Fibroblast of mammary gland (primary cell): ENCODE measurements at regions not wholly inside any gene's neighbourhood (a gene's known extent, or its start where the extent isn't known, plus 50 kb on each side); places are given as distances from the start of the nearest gene placed in this dataset.
"Not testable (repeated sequence)": the region's sequence is repeated elsewhere in the genome, so short reads cannot be mapped to it uniquely, and the experiment has no call there.

Experiments
- DNase-seq: peaks from one replicate; pipeline ENCODE4 v3.0.0-alpha.2; 2010; ENCODE audit warnings: low read depth
- H3K4me3 ChIP-seq: 2 replicates; pipeline ENCODE4 v1.5.1; 2011; ENCODE audit warnings: low read depth, mild to moderate bottlenecking, low read length, moderate library complexity; ENCODE audit not compliant: control insufficient read depth
- CTCF ChIP-seq: conservative IDR thresholded peaks from 2 replicates; pipeline ENCODE4 v1.5.1; 2011; ENCODE audit warnings: low read depth, low read length, inconsistent platforms; ENCODE audit not compliant: control insufficient read depth, insufficient read depth

GRCh38 chr15:84112025-84112424, 123.5 kb upstream of the GOLGA6L4 start:
- TF ChIP-seq CTCF, result no peak
- peak; percentile 26 for DNase-seq
- no peak overlapping the region for H3K4me3 ChIP-seq

- TF ChIP-seq CTCF, result no peak
- H3K4me3 ChIP-seq, result no peak overlapping the region
- no peak for DNase-seq
Measured at GRCh38 chr15:84113919-84114318, 121.7 kb upstream of the GOLGA6L4 start.

- DNase-seq, H3K4me3 ChIP-seq: not testable (repeated sequence)
Measured at GRCh38 chr15:84114680-84115079, 120.9 kb upstream of the GOLGA6L4 start.

GRCh38 chr15:84119351-84119750, 116.2 kb upstream of the GOLGA6L4 start:
- H3K4me3 ChIP-seq, DNase-seq: not testable (repeated sequence)

GRCh38 chr15:84120903-84121302, 114.7 kb upstream of the GOLGA6L4 start:
- H3K4me3 ChIP-seq, DNase-seq: not testable (repeated sequence)

- H3K4me3 ChIP-seq, result not testable (repeated sequence)
- peak; percentile 49 for DNase-seq
Measured at GRCh38 chr15:84128706-84129105, 106.9 kb upstream of the GOLGA6L4 start.

- H3K4me3 ChIP-seq, DNase-seq: not testable (repeated sequence)
Measured at GRCh38 chr15:84130098-84130831, 105.3 kb upstream of the GOLGA6L4 start.

- H3K4me3 ChIP-seq, DNase-seq: not testable (repeated sequence)
Measured at GRCh38 chr15:84135931-84136456, 99.6 kb upstream of the GOLGA6L4 start.

- peak; percentile 74 for TF ChIP-seq CTCF
- peak; percentile 78 for DNase-seq
- no peak overlapping the region for H3K4me3 ChIP-seq
Measured at GRCh38 chr15:84142888-84143337, 92.7 kb upstream of the GOLGA6L4 start.

- TF ChIP-seq CTCF, result no peak
- no peak for DNase-seq
Measured at GRCh38 chr15:84143753-84144314, 91.7 kb upstream of the GOLGA6L4 start.

GRCh38 chr15:84144946-84145345, 90.6 kb upstream of the GOLGA6L4 start:
- H3K4me3 ChIP-seq, result not testable (repeated sequence)

More at GRCh38 chr15:84143753-84144314, 91.7 kb upstream of the GOLGA6L4 start:
- H3K4me3 ChIP-seq, result no peak overlapping the region

GRCh38 chr15:84146299-84146698, 89.3 kb upstream of the GOLGA6L4 start:
- DNase-seq, H3K4me3 ChIP-seq: not testable (repeated sequence)

More at GRCh38 chr15:84144946-84145345, 90.6 kb upstream of the GOLGA6L4 start:
- DNase-seq, result not testable (repeated sequence)

GRCh38 chr15:84147307-84147706, 88.3 kb upstream of the GOLGA6L4 start:
- DNase-seq, H3K4me3 ChIP-seq: not testable (repeated sequence)
